SK-N-MC (cell line): ENCODE measurements at regions not wholly inside any gene's neighbourhood (a gene's known extent, or its start where the extent isn't known, plus 50 kb on each side); places are given as distances from the start of the nearest gene placed in this dataset.
"Not testable (repeated sequence)": the region's sequence is repeated elsewhere in the genome, so short reads cannot be mapped to it uniquely, and the experiment has no call there.

Experiments used
- DNase-seq: peaks from one replicate; pipeline ENCODE4 v3.0.0-alpha.2; 2011; ENCODE audit warnings: low read depth, low spot score
- H3K27ac ChIP-seq: fragments of 200-600 bp; sonication (generic); 2 replicates; pipeline ENCODE4 v1.5.1; 2016; ENCODE audit warnings: mixed run types
- H3K36me3 ChIP-seq: fragments of 200-600 bp; sonication (generic); 2 replicates; pipeline ENCODE4 v1.6.1; 2017; ENCODE audit warnings: antibody characterized with exemption, low read length, mixed read lengths; ENCODE audit not compliant: insufficient read depth
- H3K4me3 ChIP-seq: fragments of 200-600 bp; sonication (generic); 2 replicates; pipeline ENCODE4 v1.5.1; 2016
- H3K9ac ChIP-seq: fragments of 200-600 bp; sonication (generic); 2 replicates; pipeline ENCODE4 v1.8.0; 2017; ENCODE audit warnings: mixed run types, mixed read lengths; ENCODE audit not compliant: insufficient read length
- H3K9me3 ChIP-seq: fragments of 200-600 bp; sonication (generic); 2 replicates; pipeline ENCODE4 v1.6.1; 2017; ENCODE audit warnings: low read depth, mild to moderate bottlenecking, antibody characterized with exemption, low read length, moderate library complexity, mixed read lengths
- EZH2 ChIP-seq: fragments of 200-600 bp; sonication (generic); IDR thresholded peaks from one replicate; pipeline ENCODE4 v1.6.1; 2017; ENCODE audit warnings: antibody characterized with exemption
- FOXP2 ChIP-seq: optimal IDR thresholded peaks from 2 replicates; pipeline ENCODE3; 2011; ENCODE audit warnings: mild to moderate bottlenecking, moderate library complexity; ENCODE audit not compliant: insufficient read depth; ENCODE audit errors: extremely low read length, control extremely low read depth
- POLR2AphosphoS5 ChIP-seq: IDR thresholded peaks from 2 replicates; pipeline ENCODE4 v1.6.1; 2012; ENCODE audit warnings: mild to moderate bottlenecking, low read depth, low read length, borderline replicate concordance

- no peak overlapping the region for H3K4me3 ChIP-seq
- H3K27ac ChIP-seq, result no peak overlapping the region
- no peak for DNase-seq
- TF ChIP-seq FOXP2 (no peak), POLR2AphosphoS5 (no peak), EZH2 (no peak)
- no peaks in the 10 kb centered on the region for H3K36me3 ChIP-seq
- no peaks in the 10 kb centered on the region for H3K9me3 ChIP-seq
- no peak overlapping the region for H3K9ac ChIP-seq
Observed at GRCh38 chr2:136322428-136322827, 204.5 kb upstream of the CXCR4 start.

- H3K9me3 ChIP-seq, result no peaks in the 10 kb centered on the region
- H3K27ac ChIP-seq, result no peak overlapping the region
- no peaks in the 10 kb centered on the region for H3K36me3 ChIP-seq
- H3K4me3 ChIP-seq, result no peak overlapping the region
- DNase-seq, result no peak
- H3K9ac ChIP-seq, result no peak overlapping the region
- TF ChIP-seq POLR2AphosphoS5 (no peak), FOXP2 (no peak), EZH2 (no peak)
Observed at GRCh38 chr2:136319651-136320050, 201.7 kb upstream of the CXCR4 start.

GRCh38 chr2:136319237-136319636, 201.3 kb upstream of the CXCR4 start:
- H3K4me3 ChIP-seq, result no peak overlapping the region
- TF ChIP-seq POLR2AphosphoS5 (no peak), EZH2 (no peak), FOXP2 (no peak)
- H3K36me3 ChIP-seq, result no peaks in the 10 kb centered on the region
- H3K9me3 ChIP-seq, result no peaks in the 10 kb centered on the region
- DNase-seq, result no peak
- no peak overlapping the region for H3K9ac ChIP-seq
- H3K27ac ChIP-seq, result no peak overlapping the region

- TF ChIP-seq FOXP2 (no peak), EZH2 (no peak), POLR2AphosphoS5 (no peak)
- no peaks in the 10 kb centered on the region for H3K36me3 ChIP-seq
- H3K27ac ChIP-seq, result no peak overlapping the region
- H3K9ac ChIP-seq, result no peak overlapping the region
- H3K9me3 ChIP-seq, result no peaks in the 10 kb centered on the region
- no peak for DNase-seq
- H3K4me3 ChIP-seq, result no peak overlapping the region
Observed at GRCh38 chr2:136314240-136314639, 196.3 kb upstream of the CXCR4 start.

- not testable (repeated sequence) for H3K27ac ChIP-seq, DNase-seq, H3K9me3 ChIP-seq, H3K9ac ChIP-seq, H3K36me3 ChIP-seq, H3K4me3 ChIP-seq
Observed at GRCh38 chr2:136312568-136312967, 194.6 kb upstream of the CXCR4 start.

- TF ChIP-seq FOXP2 (no peak), EZH2 (no peak), POLR2AphosphoS5 (no peak)
- Histone ChIP-seq H3K27ac (no peak overlapping the region), H3K9me3 (no peaks in the 10 kb centered on the region), H3K4me3 (no peak overlapping the region), H3K36me3 (no peaks in the 10 kb centered on the region), H3K9ac (no peak overlapping the region)
- DNase-seq, result no peak
Observed at GRCh38 chr2:136310797-136311603, 193.1 kb upstream of the CXCR4 start.

- Histone ChIP-seq H3K27ac (no peak overlapping the region), H3K9ac (no peak overlapping the region), H3K9me3 (no peaks in the 10 kb centered on the region), H3K4me3 (no peak overlapping the region), H3K36me3 (no peaks in the 10 kb centered on the region)
- no peak for DNase-seq
- TF ChIP-seq POLR2AphosphoS5 (no peak), FOXP2 (no peak), EZH2 (no peak)
Observed at GRCh38 chr2:136310005-136310495, 192.1 kb upstream of the CXCR4 start.

GRCh38 chr2:136308611-136309010, 190.7 kb upstream of the CXCR4 start:
- no peaks in the 10 kb centered on the region for H3K9me3 ChIP-seq
- H3K36me3 ChIP-seq, result no peaks in the 10 kb centered on the region
- TF ChIP-seq POLR2AphosphoS5, result no peak
- no peak for TF ChIP-seq EZH2
- no peak for TF ChIP-seq FOXP2
- H3K4me3 ChIP-seq, result no peak overlapping the region
- DNase-seq, result no peak
- no peak overlapping the region for H3K27ac ChIP-seq
- H3K9ac ChIP-seq, result no peak overlapping the region

- Histone ChIP-seq H3K27ac (no peak overlapping the region), H3K36me3 (no peaks in the 10 kb centered on the region), H3K9ac (no peak overlapping the region), H3K9me3 (no peaks in the 10 kb centered on the region), H3K4me3 (no peak overlapping the region)
- no peak for DNase-seq
- TF ChIP-seq POLR2AphosphoS5, result no peak
- no peak for TF ChIP-seq EZH2
- TF ChIP-seq FOXP2, result no peak
Observed at GRCh38 chr2:136306836-136307235, 188.9 kb upstream of the CXCR4 start.
